Renal cortex interstitium (tissue), 11 donors: ENCODE measurements at regions not wholly inside any gene's neighbourhood (a gene's known extent, or its start where the extent isn't known, plus 50 kb on each side); places are given as distances from the start of the nearest gene placed in this dataset.

ENCODE experiments used
- DNase-seq, 11 donors: peaks; one replicate each; pipeline ENCODE4 v3.0.0-alpha.2; 2013; ENCODE audit warnings: low read depth in 9 of 11, low spot score in 4 of 11; ENCODE audit errors: extremely low read depth in 1 of 11

DNA sequence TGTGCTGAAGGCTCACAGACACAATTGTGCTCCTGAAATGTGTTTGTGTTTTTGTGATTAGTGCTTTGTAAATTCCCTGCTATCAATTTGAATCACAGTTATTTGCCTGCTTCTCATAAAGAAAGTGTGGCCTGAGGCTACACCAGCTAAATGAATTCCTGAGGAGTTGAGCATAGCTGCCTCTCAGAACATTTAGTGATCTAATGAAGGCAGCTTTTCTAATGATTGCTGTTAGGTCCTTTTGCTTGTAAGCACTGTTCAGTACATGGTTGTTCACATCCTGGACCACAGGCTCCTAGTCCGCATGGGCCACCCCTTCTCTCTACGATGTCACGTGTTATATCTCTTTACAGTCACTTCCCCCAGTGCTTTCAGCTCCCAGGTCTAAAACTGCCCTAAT lies 238.2 kb downstream of the B3GLCT start:
- no peak for DNase-seq

DNA sequence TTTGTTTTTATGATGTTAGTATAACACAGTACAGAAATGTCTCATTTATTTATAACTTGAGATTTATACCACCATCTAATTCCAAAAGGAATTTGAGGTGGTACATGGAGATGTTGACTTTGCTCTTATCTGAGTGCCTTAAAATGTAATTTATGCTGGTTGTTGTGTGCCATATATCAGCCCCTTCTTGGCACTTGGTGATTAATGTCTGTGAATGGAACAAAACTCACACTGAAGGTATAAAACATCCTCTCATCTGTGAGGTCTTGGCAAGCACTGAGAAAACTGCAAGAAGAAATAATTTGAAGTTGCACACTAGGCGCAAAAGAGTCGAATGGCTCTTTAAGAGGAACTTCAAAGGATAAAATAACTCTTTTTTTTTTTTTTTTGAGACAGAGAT lies 240.4 kb downstream of the B3GLCT start:
- DNase-seq, result peak in 6 of 11 donors; percentile 32 to 59 (median 52)

GRCh38 chr13:31441800-31442510 lies 242.2 kb downstream of the B3GLCT start:
- no peak for DNase-seq

DNA sequence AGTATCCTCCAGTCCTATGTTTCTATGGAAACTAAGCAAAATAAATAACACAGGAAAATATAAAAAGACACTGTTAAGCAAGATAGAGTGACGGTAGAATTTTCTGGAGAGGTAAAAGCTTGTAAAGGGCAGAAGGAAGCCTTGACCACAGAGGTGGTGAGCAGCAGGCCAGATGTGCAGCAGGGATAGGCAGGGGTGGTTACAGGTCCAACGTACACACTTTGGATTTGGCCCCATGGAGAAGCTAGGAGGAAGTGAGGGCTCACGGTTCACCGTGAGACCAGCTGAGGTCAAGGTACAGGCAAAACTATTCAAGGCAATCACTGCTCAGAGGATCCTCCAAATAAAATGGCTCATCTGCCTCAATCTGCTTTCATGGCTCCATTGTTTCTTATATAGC lies 242.8 kb downstream of the B3GLCT start:
- no peak for DNase-seq

DNA sequence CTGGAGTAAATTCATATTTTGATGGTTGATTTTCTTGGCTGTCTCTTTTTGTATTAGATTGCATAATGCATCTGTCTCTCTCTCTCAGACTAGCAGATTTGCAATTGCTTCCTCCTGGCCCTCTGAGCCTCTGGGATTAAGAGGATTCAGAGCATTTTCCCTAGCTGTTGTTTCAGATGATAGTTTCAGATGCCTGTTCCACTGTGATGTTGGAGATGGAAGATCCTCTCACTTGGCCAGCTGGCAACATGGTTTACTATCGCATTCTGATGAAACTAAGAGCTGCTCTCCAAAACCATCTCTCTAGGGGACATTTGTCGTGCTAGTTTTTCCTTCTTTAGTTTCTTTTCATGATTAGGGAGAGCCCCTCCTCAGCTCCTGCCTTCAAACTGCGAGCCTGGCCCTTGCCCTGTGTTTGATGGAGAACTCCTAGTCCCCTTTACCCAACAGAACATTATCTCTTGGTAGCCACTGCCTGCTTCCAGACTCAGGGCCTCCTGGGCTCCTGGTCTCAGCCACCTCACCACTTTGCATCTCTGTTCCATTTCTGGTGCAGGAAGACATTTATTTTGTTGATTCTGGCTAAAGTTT lies 244.6 kb downstream of the B3GLCT start:
- DNase-seq, result no peak

GRCh38 chr13:31452525-31452924 lies 252.8 kb downstream of the B3GLCT start:
- no peak for DNase-seq

DNA sequence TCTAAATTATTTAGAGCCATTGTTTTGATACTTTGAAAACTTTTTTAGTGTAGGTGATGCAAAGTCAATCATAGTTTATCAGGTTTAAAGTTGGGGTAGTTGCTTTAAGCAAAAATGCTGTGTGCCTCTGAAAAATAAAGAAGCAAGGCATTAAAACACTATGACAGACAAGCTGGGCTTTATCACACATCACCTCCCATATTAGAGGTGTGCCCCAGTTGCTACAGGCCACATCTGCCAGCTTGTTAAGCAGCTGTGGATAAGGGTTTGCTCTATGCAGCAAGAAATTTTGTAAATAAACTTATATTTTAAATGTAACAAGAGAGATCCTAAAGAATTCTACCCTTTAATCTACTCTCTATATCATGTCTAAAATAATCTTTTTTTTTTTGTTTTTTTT lies 255.8 kb downstream of the B3GLCT start:
- DNase-seq, result no peak

GRCh38 chr13:31456056-31456455 lies 256.3 kb downstream of the B3GLCT start:
- DNase-seq, result no peak

DNA sequence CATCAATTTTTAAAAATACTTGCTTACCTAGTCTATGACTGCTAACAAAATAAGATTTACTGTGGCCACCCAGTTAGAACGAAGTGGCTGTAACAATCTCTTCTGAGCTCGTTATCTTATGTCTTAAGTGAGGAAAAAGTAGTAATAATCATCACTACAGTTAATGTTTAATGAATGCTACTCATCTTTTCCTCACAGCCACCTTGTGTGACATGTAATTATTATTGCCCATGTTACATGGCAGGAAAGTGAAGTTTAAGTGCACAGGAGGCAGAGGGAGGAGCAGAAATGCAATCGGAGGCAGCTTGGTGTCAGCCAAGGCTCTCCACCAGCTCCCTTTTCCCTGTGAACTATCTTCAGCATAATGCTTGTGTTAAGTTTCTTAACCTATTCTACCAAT lies 260.3 kb downstream of the B3GLCT start:
- no peak for DNase-seq

DNA sequence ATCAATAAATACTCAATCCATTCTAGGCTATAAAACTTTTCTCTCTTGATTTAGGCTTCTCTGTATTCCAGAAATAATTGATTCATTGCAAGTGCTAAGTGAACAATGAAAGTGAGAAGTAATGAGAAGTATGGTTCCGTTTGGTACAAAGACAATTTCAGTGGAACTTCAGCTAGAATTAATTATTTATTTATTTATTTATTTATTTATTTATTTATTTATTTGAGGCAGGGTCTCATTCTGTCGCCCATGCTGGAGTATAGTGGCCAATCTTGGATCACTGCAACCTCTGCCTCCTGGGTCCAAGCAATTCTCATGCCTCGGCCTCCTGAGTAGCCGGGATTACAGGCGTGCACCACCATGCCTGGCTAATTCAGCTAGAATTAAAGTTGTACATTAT lies 262.1 kb downstream of the B3GLCT start:
- DNase-seq, result no peak

- no peak for DNase-seq
Measured at GRCh38 chr13:31462766-31463165, 263.0 kb downstream of the B3GLCT start.

- DNase-seq, result no peak
Measured at GRCh38 chr13:31468114-31468902, 268.5 kb downstream of the B3GLCT start.

GRCh38 chr13:31469377-31469776 lies 269.6 kb downstream of the B3GLCT start:
- no peak for DNase-seq

GRCh38 chr13:31476266-31476665 lies 263.1 kb upstream of the RXFP2 start:
- no peak for DNase-seq

- DNase-seq, result no peak
Measured at GRCh38 chr13:31476753-31477152, 262.6 kb upstream of the RXFP2 start.

DNA sequence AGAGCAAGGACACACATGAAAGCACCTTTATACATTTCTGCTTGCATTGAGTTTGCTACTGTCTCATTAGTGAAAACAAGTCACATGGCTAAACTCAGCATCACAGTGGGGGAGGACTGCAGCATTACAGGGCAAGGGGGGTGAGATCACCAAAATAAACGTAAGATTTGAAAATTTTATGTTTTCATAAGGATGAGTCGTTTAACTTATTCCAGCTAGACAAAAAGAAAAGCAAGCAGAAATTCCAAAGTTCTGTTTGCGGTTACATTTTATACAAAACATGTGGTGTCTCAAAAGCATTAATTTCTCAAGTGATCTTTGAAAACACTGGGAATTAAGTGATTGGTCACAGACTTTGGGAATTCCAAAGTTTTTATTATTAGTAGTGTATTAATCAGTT lies 261.4 kb upstream of the RXFP2 start:
- DNase-seq, result no peak

DNA sequence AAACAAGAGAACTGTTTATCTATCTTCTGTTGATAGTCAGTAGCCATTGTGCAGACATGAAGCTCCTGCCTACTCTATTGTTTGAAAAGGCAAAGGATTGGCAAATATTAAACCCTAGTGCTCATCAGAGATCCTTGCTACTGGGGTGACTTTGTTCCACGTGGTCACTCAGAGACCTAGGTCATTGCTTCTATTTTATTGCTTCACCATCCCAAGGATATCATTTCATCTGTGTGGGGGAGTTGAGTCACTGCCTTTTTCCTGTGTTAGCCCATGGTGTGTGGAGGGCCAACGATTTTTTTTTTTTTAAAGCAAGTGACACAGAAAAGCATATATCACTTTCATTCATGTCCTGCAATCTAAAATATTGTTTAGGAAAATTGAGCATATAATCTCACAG lies 254.1 kb upstream of the RXFP2 start:
- no peak for DNase-seq

DNA sequence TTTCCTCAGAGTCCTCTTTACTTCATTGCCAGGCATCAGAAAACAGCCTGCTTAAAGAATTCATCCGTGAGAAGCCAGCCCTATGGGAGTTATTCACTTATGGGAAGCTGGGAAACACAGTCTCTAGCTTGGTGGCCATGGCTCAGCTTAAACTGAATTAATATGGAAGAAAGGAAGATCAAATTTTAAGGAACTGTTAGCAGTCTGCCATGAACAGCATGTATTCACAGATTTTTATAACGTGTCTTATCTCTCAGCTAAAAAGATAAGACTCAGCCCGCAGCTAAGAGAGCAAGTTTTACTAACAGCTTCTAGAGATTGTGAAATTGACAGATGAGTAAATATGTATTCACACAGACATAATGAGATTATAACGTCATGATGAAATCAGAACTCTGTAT lies 253.7 kb upstream of the RXFP2 start:
- no peak for DNase-seq

GRCh38 chr13:31495336-31495735 lies 244.0 kb upstream of the RXFP2 start:
- DNase-seq, result no peak

DNA sequence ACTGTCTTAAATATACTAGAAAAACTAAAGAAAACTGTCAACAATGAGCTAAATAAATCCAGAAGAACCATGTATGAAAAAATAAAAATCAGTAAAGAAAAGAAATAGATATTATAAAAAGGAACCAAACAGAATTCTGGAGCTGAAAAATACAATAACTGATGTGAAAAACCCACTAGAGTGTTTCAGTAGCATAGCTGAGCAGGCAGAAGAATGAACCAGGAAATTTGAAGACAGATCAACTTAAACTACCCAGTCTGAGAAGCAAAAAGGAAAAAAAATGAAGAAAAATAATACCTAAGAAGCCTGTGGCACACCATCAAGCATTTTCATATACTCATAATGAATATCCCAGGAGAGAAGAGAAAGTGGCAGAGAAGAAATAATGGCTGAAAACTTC lies 240.1 kb upstream of the RXFP2 start:
- DNase-seq, result no peak
